ENCODE measurements at regions not wholly inside any gene's neighbourhood (a gene's known extent, or its start where the extent isn't known, plus 50 kb on each side); places are given as distances from the start of the nearest gene placed in this dataset.

GRCh38 chr6:71396410-71396801 is 107.8 kb downstream of the OGFRL1 start:
- TF ChIP-seq CTCF (IDR thresholded peaks at IDR 0.05; ENCODE audit: low read length) (no peak), EZH2 (optimal IDR thresholded peaks at IDR 0.05; ENCODE audit: low read depth, low read length) (no peak), EZH2phosphoT487 (IDR thresholded peaks at IDR 0.05; ENCODE audit: low read length) (no peak)

Data from MM.1S (cell line).